ENCODE measurements at regions not wholly inside any gene's neighbourhood (a gene's known extent, or its start where the extent isn't known, plus 50 kb on each side); places are given as distances from the start of the nearest gene placed in this dataset.

DNA sequence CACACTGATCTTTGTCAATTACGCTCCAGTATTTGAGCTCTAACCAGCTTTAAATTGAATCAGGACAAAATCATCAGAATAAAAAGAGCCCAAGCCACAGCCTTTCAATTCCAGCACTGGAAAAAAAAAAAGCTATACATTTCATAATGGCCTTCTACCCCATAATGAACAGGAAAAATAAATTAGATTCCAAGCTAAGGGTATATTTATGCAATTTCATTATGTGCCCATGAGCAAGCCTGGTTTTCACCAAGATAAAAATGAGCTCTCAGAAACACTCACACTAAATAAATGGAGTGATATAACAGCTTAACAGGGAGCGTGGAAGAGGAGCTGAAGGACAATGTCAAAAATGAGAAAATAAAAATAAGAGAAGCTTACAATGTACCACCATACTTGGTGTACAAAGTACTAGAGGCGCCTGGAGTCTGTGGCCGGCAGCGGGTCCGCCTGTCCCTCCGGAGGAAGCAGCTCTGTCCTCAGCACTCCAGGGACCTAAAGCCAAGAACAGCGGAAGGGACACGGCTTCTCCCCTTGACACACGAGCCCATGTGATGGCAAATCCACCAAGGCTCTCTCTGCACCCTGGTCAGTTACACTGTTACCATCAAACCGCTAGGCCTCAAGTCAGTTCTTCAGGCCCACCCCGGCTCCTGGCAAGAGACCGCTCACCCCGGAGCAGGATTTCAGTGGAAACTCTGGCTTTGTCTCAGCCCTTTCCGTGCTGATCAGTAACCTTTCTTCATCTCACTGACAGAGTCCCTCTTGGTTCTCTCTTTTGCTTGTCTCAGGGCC, 69.6 kb downstream of the RBFOX3 start:
- DNase-seq (ENCODE audit: low read depth in 3 of 3, low spot score in 2 of 3): no peak

DNA sequence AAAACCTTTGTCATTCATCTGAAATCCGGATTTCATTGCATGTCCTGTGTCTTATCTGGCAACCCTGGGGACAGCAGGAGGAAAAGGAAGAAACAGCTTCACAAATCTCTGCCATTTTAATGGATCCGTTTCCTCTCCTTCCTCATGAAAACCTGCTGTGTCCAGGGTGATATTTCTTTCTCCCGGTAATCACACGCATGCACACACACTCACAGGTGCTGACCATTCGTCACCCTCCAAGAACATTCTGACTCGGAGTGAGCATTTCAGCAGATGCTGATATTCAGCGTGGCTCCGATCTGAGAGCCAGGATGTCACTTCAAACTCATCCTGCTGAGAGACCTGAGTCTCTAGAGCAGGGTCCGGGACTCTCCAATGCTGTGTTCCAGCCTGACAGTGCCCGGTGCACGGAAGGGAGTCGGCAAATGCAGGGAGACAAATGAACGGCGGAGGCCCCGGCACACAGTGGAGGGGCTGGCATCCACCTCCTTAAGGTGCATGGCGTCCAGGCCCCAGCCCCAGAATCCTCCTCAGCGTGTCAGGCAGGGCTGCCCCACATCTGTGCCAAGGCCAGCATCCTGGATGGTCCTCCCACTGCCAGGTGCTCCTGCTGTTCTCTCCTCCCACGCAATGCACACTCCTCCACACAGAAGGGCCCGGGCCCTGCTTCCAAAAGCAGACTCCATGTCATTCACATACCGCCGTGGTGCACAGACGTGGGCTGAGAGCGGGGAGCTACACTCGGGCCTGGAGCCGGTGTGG, 70.7 kb downstream of the RBFOX3 start:
- no peak for DNase-seq (ENCODE audit: low read depth in 3 of 3, low spot score in 2 of 3)

DNA sequence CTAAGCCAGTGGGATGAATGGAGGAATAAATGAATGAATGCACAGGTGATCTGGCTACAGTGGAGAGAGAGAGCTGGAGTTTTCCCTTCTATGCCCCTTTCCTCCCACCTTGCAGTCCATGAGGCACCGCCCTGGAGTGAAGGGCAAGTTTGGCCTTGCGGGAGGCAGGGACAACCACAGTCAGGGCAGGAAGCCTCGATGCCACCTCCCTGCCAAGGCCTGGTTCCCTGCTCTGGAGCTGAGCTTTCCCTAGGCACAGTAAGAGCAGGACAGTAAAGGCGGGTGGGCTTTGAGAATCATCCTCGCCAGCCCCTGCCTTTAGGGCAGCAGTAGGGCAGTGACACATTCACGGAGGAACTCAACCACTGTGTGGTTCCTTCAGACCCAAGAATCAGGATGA, 72.6 kb downstream of the RBFOX3 start:
- no peak for DNase-seq (ENCODE audit: low read depth in 3 of 3, low spot score in 2 of 3)

DNA sequence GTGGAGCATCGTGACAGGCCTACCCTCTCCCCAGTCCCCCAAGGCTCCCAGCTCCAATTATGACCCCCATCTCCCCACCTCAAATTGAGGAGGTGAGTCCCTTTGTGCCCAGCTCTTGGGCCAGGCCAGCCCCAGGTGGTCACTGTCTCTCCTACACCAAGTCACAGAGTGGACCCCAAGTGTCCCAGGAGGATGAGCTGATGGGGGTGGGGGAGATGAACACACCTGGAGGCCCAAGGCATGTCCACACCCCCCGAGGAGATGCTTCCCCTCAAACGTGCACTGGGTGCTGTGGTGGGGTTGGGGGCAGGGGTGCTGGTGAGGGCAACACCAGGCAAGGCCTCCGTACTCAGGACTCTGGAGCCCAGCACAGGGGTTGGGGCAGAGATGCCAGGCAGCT, 73.2 kb downstream of the RBFOX3 start:
- DNase-seq (ENCODE audit: low read depth in 3 of 3, low spot score in 2 of 3): no peak

DNA sequence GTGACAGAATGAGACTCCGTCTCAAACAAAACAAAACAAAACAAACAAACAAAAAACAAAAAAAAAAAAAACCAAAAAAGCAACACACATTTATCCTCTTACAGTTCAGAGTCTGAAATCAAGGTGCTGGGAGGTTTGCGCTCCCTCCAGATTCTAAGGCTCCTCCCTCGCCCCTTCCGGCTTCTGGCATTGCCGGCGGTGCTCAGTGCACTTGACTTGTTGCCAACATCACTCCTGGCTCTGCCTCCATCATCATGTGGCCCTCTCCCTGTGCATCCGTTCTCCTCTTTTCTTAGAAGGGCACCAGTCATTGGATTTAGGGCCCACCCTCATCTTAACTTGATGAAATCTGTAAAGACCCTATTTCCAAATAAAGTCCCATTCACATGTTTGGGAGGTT, 73.8 kb downstream of the RBFOX3 start:
- DNase-seq (ENCODE audit: low read depth in 3 of 3, low spot score in 2 of 3): no peak

DNA sequence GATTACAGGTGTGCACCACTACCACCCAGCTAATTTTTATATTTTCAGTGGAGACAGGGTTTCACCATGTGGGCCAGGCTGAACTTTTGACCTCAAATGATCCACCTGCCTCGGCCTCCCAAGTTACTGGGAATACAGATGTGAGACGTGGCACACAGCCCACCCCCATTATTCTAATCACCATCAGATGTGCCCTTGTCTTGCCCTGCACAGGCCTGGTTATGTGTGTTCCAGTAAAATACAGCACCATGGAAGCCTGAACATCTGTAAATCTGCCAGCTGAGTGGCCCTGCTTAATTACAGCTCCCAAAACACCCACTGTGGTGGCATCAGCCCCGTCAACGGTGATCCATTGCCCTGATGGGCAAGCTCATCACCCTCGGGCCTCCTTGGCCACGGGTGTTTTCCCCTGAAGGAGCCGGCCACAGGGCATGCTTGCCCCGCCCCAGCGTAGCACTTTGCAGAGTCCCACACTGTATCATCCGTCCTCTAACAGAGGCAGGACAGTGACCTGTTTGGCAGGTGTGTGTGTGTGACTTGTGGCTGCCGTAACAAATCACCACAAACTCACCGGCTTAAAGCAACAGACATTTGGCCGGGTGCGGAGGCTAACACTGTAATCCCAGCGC, 74.5 kb downstream of the RBFOX3 start:
- DNase-seq (ENCODE audit: low read depth in 3 of 3, low spot score in 2 of 3): no peak

DNA sequence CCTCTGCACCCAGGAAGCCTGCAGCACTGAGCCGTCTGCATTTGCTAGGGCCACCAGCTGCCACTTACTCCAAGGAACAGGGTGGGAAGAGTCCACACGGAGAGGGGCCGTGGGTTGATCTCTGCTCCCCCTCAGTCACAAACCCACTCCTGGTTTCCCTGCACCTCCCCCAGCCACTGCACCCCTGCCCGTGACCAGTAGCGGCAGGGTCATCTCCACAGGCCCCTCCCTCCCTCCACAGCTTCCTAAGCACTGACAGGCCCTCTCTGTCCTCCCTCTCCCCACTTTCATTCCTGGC, 75.2 kb downstream of the RBFOX3 start:
- DNase-seq (ENCODE audit: low read depth in 3 of 3, low spot score in 2 of 3): no peak

DNA sequence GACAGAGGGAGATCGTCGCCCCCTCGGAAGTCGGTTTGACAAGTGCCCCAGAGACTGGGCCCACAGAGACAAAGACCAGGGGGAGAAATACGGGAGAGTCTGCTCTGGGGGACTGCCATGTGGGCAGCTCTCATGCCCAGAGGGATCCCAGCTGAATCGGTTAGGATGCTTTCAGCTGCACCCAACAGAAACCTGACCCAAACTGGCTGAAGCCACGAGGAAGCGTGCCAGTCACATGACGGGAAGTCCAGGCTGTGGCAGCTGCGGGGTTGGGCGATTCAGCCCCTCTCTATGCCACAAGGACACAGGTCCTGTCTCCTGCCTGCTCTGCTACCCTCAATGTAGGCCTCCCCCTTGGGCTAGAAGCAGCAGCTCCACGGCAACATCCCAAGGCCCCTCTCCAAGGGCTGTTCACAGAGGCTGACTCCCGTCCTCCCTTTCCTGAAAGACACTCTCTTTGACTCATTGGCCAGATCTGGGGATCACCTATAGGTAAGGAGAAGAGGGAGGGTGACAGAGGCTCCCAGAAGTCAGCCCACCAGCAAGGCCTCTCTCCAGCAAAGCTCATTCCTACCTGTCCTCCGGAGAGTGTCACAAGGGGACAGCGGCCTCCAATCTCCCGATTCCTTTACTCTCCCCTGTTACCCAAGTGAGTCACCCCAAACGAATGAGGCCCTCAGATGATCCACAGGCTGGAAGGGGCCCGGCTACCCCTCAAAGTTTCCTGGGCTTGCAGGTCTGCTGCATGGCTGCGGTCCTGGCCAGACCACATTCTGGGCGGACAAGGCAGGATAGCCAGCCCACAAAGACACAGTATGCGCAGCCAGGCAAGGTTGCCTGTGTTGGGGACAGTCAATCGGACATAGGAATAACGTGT, 75.8 kb downstream of the RBFOX3 start:
- no peak for DNase-seq (ENCODE audit: low read depth in 3 of 3, low spot score in 2 of 3)

DNA sequence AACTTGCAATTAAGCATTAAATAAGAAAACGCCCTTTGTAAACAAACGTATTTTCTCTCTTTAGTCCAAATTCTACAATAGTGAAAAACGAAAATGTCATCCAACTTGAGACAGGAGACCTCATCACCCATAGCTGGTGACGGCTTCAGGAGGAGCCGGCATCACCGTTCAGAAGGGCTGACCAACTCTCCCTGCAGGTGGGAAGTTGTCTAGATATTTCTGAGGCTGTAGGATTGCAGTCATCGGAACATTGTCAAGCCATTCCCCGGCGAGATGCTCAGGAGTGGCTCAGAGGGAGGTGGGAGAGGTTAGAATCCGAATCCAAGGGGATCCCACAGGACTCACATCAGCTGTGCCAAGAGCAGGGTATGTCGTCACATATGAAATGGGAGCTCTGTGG, 76.7 kb downstream of the RBFOX3 start:
- DNase-seq (ENCODE audit: low read depth in 3 of 3, low spot score in 2 of 3): no peak

DNA sequence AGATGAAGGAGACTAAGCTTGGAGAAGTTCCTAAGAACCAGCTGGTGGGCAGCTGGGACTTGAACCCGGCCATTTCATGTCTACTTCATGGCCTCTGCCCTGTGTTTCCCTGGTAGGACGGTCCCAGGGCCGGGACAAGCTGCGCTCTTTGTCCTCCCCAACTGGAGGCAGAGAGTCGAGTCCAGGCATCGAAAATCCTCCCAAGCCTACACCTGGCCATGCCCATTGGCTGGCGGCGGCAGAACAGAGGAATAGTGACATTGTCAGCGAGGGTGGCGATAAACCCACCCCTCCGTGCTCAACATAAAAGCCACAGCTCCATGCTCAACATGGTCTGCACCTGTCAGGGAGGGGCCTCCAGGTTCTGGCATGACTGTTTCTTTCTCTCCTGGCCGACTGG, 77.7 kb downstream of the RBFOX3 start:
- no peak for DNase-seq (ENCODE audit: low read depth in 3 of 3, low spot score in 2 of 3)

DNA sequence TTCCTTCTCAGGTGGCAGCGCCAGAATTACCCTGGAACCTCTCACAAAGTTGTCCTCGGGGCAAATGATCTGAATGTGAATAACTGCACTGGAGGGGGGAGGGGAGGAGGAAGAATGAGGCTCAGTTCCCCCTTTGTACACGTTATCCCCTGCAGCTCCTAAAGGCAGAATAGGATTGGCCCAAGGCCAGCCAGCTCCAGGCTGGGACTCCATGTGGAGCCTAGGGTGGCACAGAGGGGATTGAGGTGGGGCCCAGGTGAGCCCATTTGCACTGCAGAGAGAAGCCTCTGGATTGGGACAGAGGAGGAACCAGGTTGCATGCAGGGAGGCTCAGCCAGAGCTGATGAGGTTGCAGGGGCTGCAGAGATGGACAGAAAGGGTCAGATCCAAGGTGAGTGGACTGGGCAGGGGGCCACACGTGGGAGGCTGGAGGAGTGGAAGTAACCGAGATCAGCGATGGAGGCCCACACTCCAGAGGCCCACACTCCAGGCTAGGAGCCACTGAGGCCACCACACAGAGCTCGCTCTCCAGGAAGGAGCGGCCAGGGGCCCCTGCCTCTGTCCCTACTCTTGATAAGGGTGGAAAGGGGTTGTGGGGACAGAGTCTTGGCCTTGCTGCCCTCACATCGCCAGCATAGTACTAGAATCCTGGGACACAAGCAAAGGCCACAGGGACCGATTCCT, 78.6 kb downstream of the RBFOX3 start:
- no peak for DNase-seq (ENCODE audit: low read depth in 3 of 3, low spot score in 2 of 3)

DNA sequence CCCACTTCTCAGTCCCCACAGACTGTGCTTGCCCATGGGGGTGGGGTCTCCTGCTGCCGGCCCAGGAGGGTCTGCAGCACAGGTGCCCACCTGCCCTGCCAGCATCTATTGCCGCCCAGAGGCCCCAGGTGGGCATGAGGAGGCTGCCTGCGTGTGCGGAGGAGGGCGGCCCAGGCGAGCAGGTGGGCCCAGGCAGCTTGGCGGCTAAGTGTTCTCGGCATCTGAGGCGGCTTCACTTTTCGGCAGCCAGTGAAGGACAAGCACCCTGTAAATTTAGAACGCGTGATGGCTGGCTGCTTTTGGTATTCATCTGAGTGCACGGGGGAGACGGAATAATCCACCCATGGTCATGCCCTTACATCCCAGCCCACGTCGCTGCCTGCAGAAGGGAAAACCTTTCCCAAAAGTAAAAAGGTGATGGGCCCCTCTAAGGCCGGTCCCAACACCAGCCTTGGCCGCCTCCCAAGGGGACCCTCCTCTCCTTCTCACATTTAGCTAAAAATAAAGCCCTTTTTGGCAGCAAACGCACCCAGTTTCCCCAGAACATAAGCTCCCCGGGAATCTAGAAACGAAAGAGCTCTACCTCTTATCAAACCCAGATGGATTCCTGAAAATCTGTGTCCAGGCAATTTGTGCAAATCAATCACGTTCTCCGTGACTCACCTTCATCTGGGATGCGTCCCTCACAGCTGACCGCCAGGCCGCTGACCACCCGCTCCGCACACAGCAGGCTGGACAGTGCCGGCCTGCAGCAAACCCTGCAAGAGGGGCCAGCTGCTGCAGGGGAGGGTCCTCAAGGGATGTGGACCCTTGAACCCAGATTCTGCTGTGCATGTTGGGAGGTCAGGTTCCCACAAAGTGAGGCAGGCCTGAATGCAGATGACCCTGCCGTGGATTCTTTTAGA, 79.4 kb downstream of the RBFOX3 start:
- no peak for DNase-seq (ENCODE audit: low read depth in 3 of 3, low spot score in 2 of 3)

DNA sequence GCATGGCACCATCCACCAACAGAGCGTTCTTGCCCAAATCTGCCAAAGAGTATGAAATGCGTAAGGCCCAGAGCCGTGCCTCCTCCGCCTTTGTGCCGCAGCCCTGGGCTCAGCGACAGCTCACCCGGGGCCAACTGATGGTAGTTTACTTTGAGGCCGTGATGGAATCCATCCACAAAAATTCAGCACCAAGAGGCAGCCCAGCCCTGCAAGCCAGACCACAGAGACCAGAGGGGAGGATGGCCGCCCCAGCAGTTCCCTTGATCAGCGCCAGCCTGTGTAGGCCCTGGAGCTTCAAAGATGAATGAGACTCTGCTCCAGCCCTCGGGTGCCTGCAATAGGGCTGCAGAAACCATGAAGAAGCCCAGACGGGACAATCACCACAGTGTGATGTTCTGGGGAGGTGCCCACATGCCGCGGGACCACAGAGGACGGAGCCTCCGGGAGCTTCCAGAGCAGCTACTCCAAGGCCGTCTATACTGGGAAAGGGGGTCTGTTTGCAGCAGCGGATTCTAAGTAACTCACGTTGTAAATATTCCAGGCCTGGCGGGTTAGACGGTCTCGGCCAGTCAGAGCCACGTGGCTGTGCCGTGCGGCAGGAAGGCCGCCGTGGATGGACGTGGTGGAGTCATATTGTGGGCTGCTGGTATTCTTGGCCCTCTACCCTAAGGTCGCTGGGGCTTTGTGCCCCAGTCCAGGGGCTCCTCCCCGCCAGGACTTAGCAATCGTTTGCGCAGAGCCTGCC, 80.3 kb downstream of the RBFOX3 start:
- DNase-seq (ENCODE audit: low read depth in 3 of 3, low spot score in 2 of 3): no peak

DNA sequence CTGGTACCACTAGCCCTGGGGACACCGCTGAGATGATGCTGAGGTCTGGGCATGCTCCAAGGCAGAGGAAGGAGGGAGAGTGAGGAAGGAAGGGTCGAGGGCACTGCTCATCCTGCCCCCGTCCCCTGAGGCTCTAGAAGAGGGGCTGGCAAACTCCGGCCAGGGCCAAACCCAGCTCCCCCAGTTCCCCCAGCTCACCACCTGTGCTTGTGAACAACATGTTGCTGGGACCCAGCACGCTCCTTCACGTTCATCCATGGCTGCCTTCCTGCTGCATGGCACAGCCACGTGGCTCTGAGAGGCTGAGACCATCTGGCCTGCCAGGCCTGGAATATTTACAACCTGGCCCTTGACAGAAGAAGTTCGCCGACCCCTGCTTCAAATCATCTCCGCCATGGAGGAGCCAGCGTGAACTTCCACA, 81.2 kb downstream of the RBFOX3 start:
- DNase-seq (ENCODE audit: low read depth in 3 of 3, low spot score in 2 of 3): no peak

DNA sequence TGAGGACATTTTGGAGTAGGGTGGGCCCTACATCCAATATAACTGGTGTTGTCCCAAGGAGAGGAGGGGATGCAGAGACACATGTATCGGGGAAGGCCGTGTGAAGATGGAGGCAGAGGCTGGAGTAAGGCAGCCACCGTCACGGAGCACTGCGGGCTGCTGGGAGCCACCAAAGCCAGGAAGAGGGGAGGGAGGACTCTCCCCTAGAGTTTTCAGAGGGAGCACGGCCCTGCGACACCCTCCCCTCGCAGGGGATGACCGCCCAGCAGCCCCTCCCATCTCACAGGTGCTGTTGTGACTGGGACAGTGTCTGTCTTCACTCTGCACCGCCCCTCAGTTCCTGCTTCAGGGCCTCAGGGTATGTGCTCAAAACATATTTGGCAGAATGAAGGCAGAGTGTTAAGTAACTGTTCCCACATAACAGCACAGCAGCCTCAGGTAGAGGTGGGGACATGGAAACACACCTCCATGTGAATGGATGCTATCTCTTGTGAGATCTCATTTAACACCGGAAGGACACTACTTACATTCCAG, 82.2 kb downstream of the RBFOX3 start:
- no peak for DNase-seq (ENCODE audit: low read depth in 3 of 3, low spot score in 2 of 3)

DNA sequence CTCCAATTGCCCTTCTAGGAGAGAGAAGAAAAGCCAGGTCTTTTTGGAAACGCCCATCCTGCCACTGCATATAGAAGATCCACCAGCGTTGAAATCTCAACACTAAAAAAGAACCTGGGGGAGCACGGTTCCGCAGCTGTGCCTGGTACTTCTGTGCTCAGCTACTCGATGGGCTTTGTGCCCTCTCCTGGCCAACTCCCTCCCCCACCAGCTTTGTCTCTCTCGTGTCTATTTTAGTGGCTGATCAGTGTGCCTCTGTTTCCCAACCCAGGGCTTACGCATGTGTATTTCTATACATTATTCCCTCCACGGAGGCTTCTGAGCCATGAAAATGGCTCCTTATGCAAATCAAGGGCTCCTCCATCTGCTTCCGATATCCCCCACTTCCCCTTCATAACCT, 83.5 kb downstream of the RBFOX3 start:
- DNase-seq (ENCODE audit: low read depth in 3 of 3, low spot score in 2 of 3): no peak

DNA sequence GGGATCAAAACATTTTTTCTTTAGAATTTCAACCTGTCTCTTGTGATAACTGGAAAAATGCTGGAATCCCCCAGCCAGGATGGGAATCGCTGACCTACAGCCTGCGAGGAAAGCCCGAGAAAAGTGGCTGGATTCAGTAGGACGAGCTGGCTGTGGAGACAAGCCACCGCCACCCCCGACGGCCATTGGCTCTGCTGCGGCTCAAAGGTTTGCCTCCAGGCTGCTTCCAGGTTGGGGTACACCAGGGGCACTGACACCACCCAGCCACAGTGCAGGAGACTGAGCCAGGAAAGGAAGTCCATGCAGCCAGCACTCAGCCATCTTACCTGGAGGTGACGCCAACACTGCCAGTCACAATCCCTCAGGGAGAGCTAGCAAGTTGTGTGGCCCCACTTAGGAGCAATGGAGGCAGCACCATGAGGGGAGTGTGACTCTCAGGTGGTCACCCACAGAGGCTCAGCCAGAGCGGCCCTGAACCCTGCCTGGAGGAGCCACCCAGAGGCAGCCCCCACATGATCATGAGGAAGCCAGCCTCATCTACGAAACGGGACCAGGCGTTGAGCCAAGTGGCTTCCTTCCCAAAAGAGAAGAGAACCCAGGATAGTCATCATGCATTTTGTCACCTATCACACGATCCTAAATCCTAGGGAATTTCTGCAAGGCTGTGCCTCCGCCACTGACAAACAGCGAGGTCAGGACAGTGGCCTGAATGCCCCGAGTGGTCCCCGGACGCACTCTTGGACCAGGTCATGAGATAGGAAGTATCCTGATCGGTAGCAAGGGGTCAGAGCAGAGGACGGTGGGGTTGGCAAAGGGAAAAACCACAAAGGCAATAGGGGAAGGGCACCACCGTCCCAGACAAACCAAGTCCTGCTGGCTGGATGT, 84.8 kb downstream of the RBFOX3 start:
- no peak for DNase-seq (ENCODE audit: low read depth in 3 of 3, low spot score in 2 of 3)

Measured in right renal cortex interstitium (tissue), 3 donors.